GM23248 (cell line): ENCODE measurements at regions not wholly inside any gene's neighbourhood (a gene's known extent, or its start where the extent isn't known, plus 50 kb on each side); places are given as distances from the start of the nearest gene placed in this dataset.

Source experiments
- DNase-seq: peaks from one replicate; pipeline ENCODE4 v3.0.0-alpha.2; 2015
- H2AFZ ChIP-seq: fragments of 200-600 bp; sonication (generic); 2 replicates; pipeline ENCODE4 v1.6.1; 2016; ENCODE audit warnings: antibody characterized with exemption
- H3F3A ChIP-seq: fragments of 200-600 bp; sonication (generic); 2 replicates; pipeline ENCODE4 v1.6.1; 2016; ENCODE audit warnings: mild to moderate bottlenecking, antibody characterized with exemption, mixed run types; ENCODE audit not compliant: insufficient read depth
- H3K27ac ChIP-seq: fragments of 200-600 bp; sonication (generic); 2 replicates; pipeline ENCODE4 v1.5.1; 2016; ENCODE audit warnings: mild to moderate bottlenecking
- H3K27me3 ChIP-seq: fragments of 200-600 bp; sonication (generic); replicated peaks from 2 replicates; pipeline ENCODE4 v1.6.1; 2016; ENCODE audit warnings: mild to moderate bottlenecking; ENCODE audit not compliant: insufficient read depth
- H3K36me3 ChIP-seq: fragments of 200-600 bp; sonication (generic); 2 replicates; pipeline ENCODE4 v1.6.1; 2016; ENCODE audit warnings: low read depth, mild to moderate bottlenecking
- H3K4me1 ChIP-seq: fragments of 200-600 bp; sonication (generic); 2 replicates; pipeline ENCODE4 v1.6.1; 2016; ENCODE audit warnings: mild to moderate bottlenecking; ENCODE audit not compliant: insufficient read depth
- H3K4me2 ChIP-seq: fragments of 200-600 bp; sonication (generic); one replicate; pipeline ENCODE4 v1.6.1; 2016; ENCODE audit warnings: mild to moderate bottlenecking; ENCODE audit not compliant: unreplicated experiment
- H3K4me3 ChIP-seq: fragments of 200-600 bp; sonication (generic); 2 replicates; pipeline ENCODE4 v1.5.1; 2016; ENCODE audit warnings: mild to moderate bottlenecking
- H3K79me2 ChIP-seq: fragments of 200-600 bp; sonication (generic); 2 replicates; pipeline ENCODE4 v1.6.1; 2016; ENCODE audit warnings: mild to moderate bottlenecking; ENCODE audit not compliant: insufficient read depth
- H3K9ac ChIP-seq: fragments of 200-600 bp; sonication (generic); 2 replicates; pipeline ENCODE4 v1.6.1; 2016; ENCODE audit warnings: mild to moderate bottlenecking
- H3K9me2 ChIP-seq: fragments of 200-600 bp; sonication (generic); 2 replicates; pipeline ENCODE4 v1.6.1; 2016; ENCODE audit warnings: mixed run types, mild to moderate bottlenecking, moderate library complexity; ENCODE audit not compliant: insufficient read depth
- H3K9me3 ChIP-seq: fragments of 200-600 bp; sonication (generic); one replicate; pipeline ENCODE4 v1.6.1; 2017; ENCODE audit warnings: low read depth
- H4K20me1 ChIP-seq: fragments of 200-600 bp; sonication (generic); 2 replicates; pipeline ENCODE4 v1.6.0; 2016; ENCODE audit not compliant: insufficient read depth
- EZH2 ChIP-seq: fragments of 200-600 bp; sonication (generic); IDR thresholded peaks from 2 replicates; pipeline ENCODE4 v1.6.1; 2018; ENCODE audit warnings: antibody characterized with exemption, mild to moderate bottlenecking; ENCODE audit not compliant: insufficient read depth, poor library complexity, severe bottlenecking
- EZH2phosphoT487 ChIP-seq: fragments of 200-600 bp; sonication (generic); IDR thresholded peaks from 2 replicates; pipeline ENCODE4 v1.6.1; 2018; ENCODE audit warnings: antibody characterized with exemption, moderate library complexity, mild to moderate bottlenecking, low read depth; ENCODE audit not compliant: insufficient read depth
- WGBS, 2 experiments: methylation state at CpG; one replicate each; pipeline ENCODE4 v1.1.6; 2015 to 2017; ENCODE audit warnings: low lambda C conversion rate in 2 of 2, low coverage in 1 of 2; ENCODE audit errors: missing lambda C conversion rate in 2 of 2; 5-methylcytosine and 5-hydroxymethylcytosine counted together
- in situ Hi-C: fragments of 300-500 bp; cut with MboI; formaldehyde crosslinking; loops from 2 replicates; pipeline ENCODE4 v1.15.0; 2020

DNA sequence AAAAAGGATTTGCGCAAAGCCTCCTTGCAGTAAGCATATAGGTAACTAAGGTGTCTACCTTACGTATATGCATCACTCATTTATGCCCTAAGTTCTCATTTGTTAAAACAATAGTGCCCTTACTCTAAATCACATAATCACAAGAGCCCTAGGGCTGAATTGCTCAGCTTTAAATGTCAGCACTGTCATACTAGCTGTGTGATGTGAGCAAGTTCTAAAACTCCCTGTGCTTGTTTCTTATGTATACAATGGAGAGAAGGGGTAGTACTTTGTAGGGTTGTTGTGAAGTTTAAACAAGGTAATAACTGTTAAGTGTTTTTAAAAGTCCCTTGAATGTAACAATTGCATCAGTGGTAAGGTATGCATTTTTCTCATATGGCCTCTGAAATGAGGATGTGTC, 169.5 kb upstream of the DMRT1 start:
- 96 to 100% methylated on average over 2 of the region's 2 CpGs for WGBS, 2 experiments
- in situ Hi-C loops = no loop called here
- no peak for TF ChIP-seq EZH2
- TF ChIP-seq EZH2phosphoT487 = no peak
- Histone ChIP-seq H3K9ac (no peak overlapping the region), H3F3A (no peaks in the 10 kb centered on the region), H3K9me3 (no peaks in the 10 kb centered on the region), H3K9me2 (no peaks in the 10 kb centered on the region), H3K27me3 (no peaks in the 10 kb centered on the region), H3K79me2 (no peaks in the 10 kb centered on the region), H3K36me3 (no peaks in the 10 kb centered on the region), H3K4me1 (peaks cover 2% of the 10 kb centered on the region; the same call in 1 of the 2 replicates), H3K4me2 (no peak overlapping the region), H3K27ac (no peak overlapping the region), H2AFZ (no peak overlapping the region), H4K20me1 (no peaks in the 10 kb centered on the region), H3K4me3 (no peak overlapping the region)
- no peak for DNase-seq

DNA sequence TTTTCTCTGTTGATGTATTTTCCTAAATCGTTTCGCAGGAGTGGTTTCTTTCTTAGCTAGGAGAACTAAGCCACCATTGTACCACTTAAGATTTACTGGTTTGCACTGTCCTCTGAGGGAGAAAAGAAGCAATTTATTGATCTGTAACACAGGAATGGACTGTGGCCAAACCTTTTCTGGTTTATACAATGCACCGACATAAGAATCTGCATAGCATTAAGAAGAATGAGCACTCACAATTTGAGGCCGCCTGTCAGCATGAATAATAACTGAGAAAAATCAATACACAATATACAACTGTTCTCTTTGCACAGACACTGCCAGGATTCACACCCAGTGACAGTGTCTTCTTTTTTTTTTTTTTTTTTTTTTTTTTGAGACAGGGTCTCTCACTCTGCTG, 168.6 kb upstream of the DMRT1 start:
- peaks cover 5% of the 10 kb centered on the region; the same call in 1 of the 2 replicates for H3F3A ChIP-seq
- H3K9ac ChIP-seq = no peak overlapping the region
- no peaks in the 10 kb centered on the region for H3K9me3 ChIP-seq
- WGBS, 2 experiments = 74 to 77% methylated on average over 4 of the region's 4 CpGs
- in situ Hi-C loops = no loop called here
- TF ChIP-seq EZH2 (no peak), EZH2phosphoT487 (no peak)
- H3K9me2 ChIP-seq = no peaks in the 10 kb centered on the region
- no peaks in the 10 kb centered on the region for H3K36me3 ChIP-seq
- no peak overlapping the region for H3K27ac ChIP-seq
- no peak overlapping the region for H3K4me3 ChIP-seq
- no peaks in the 10 kb centered on the region for H4K20me1 ChIP-seq
- DNase-seq = no peak
- no peak overlapping the region for H3K4me2 ChIP-seq
- H2AFZ ChIP-seq = no peak overlapping the region
- H3K4me1 ChIP-seq = peaks cover 11% of the 10 kb centered on the region
- H3K79me2 ChIP-seq = no peaks in the 10 kb centered on the region
- H3K27me3 ChIP-seq = no peaks in the 10 kb centered on the region

DNA sequence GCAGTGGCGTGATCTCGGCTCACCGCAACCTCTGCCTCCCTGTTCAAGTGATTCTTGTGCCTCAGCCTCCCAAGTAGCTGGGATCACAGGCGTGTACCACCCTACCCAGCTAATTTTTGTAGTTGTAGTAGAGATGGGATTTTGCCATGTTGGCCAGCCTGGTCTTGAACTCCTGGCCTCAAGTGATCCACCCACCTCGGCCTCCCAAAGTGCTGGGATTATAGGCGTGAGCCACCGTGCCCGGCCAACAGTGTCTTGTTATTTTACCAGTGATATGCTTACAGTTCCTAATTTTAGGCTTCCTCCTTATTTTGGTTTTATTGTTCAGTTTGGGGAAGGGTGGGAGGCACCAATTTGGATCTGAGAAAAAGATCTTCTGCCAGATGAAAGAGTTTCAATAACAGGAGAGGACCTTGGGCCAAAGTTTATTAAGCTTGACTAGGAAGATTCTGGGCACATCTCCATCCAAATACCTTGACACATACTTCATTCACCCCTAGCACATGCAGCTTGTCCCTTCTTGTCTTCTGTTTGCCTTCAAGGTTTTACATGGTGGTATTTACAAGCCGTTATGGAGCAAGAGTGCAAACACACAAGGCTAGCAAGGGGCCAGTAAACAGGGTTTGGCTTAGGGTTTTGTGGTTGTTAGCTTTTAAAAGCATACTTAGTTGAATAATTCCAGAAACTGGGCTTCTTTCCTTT, 168.1 kb upstream of the DMRT1 start:
- no peaks in the 10 kb centered on the region for H3K79me2 ChIP-seq
- H3K4me2 ChIP-seq = no peak overlapping the region
- TF ChIP-seq EZH2phosphoT487 (no peak), EZH2 (no peak)
- no peaks in the 10 kb centered on the region for H3K9me3 ChIP-seq
- H3F3A ChIP-seq = peaks cover 6% of the 10 kb centered on the region; the same call in 1 of the 2 replicates
- H4K20me1 ChIP-seq = no peaks in the 10 kb centered on the region
- no peak overlapping the region for H3K9ac ChIP-seq
- H3K27me3 ChIP-seq = no peaks in the 10 kb centered on the region
- in situ Hi-C loops = no loop called here
- H3K4me1 ChIP-seq = peaks cover 16% of the 10 kb centered on the region
- H2AFZ ChIP-seq = no peak overlapping the region
- H3K9me2 ChIP-seq = no peaks in the 10 kb centered on the region
- no peak overlapping the region for H3K27ac ChIP-seq
- H3K36me3 ChIP-seq = no peaks in the 10 kb centered on the region
- no peak for DNase-seq
- WGBS, 2 experiments = 70 to 72% methylated on average over 9 of the region's 9 CpGs
- no peak overlapping the region for H3K4me3 ChIP-seq

DNA sequence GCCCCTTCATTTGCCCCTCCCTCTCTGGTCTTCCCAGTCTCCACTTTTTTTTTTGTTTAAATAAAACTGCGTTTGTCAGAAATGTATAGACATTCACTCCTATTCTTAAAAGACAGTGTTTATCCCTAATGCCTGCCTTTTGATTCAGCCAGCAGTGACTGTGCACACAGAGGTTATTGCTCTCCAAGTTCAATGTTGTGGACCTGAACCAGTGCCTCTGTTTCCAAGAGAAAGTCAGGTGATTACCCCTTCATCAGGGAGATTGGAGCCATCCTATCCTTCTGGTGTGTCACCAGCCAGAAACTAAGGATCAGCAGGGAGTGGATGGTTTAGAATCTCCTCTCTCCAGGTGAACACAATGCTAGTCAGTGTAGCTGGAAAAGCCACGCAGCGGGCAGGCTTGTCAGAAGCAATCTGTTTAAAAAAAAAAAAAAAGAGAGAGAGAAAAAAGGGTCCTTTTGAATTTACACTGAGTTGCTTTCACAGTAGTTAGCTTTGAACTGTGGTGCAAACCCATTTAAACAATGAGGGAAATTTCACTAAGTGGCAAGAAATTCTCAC, 167.5 kb upstream of the DMRT1 start:
- peaks cover 6% of the 10 kb centered on the region; the same call in 1 of the 2 replicates for H3F3A ChIP-seq
- no peak overlapping the region for H3K4me2 ChIP-seq
- no peak for DNase-seq
- TF ChIP-seq EZH2phosphoT487 (no peak), EZH2 (no peak)
- no peak overlapping the region for H3K9ac ChIP-seq
- no peaks in the 10 kb centered on the region for H3K27me3 ChIP-seq
- no peaks in the 10 kb centered on the region for H3K9me3 ChIP-seq
- in situ Hi-C loops = no loop called here
- no peaks in the 10 kb centered on the region for H3K9me2 ChIP-seq
- no peak overlapping the region for H2AFZ ChIP-seq
- H3K4me3 ChIP-seq = no peak overlapping the region
- WGBS, 2 experiments = 55 to 77% methylated on average over 3 of the region's 3 CpGs
- peaks cover 16% of the 10 kb centered on the region for H3K4me1 ChIP-seq
- H3K36me3 ChIP-seq = no peaks in the 10 kb centered on the region
- no peaks in the 10 kb centered on the region for H4K20me1 ChIP-seq
- no peaks in the 10 kb centered on the region for H3K79me2 ChIP-seq
- H3K27ac ChIP-seq = no peak overlapping the region
